Spleen (tissue), 7 donors: ENCODE measurements at regions not wholly inside any gene's neighbourhood (a gene's known extent, or its start where the extent isn't known, plus 50 kb on each side); places are given as distances from the start of the nearest gene placed in this dataset.

Experiments
- CTCF ChIP-seq, 11 experiments: fragments of 200-600 bp in 7 of 11; fragments of 450-650 bp in 4 of 11; sonication (generic) in 4 of 11; IDR thresholded peaks in 8 of 11; conservative IDR thresholded peaks in 3 of 11; 1 replicate in 7 of 11; 2 replicates in 4 of 11; pipeline versions ENCODE4 v1.4.0 to v1.8.0; 2016 to 2021; ENCODE audit warnings: antibody characterized with exemption in 11 of 11, inconsistent platforms in 4 of 11, mild to moderate bottlenecking in 1 of 11
- POLR2A ChIP-seq, 3 donors: fragments of 450-650 bp; IDR thresholded peaks; one replicate each; pipeline ENCODE4 v1.5.1; 2017; ENCODE audit warnings: antibody characterized with exemption in 3 of 3, mild to moderate bottlenecking in 1 of 3
- donor health status: DM: no; HTN: no; CAD: no; lungs with moderate emphysema.
- donor health status: DM: no; HTN: no; CAD: no.
- donor health status: DM: no; HTN: no; CAD: no.

- no peak for TF ChIP-seq CTCF (IDR thresholded peaks at IDR 0.05 in 8 of 11, conservative IDR thresholded peaks at IDR 0.05 in 3 of 11)
- no peak for TF ChIP-seq POLR2A (IDR thresholded peaks at IDR 0.05)
These were observed 64.8 kb upstream of the LCLAT1 start for GRCh38 chr2:30382162-30382783.
